Fibroblast of lung (primary cell): ENCODE measurements at regions not wholly inside any gene's neighbourhood (a gene's known extent, or its start where the extent isn't known, plus 50 kb on each side); places are given as distances from the start of the nearest gene placed in this dataset.

ENCODE experiments used
- DNase-seq, 2 donors: peaks; one replicate each; pipeline versions ENCODE4 v3.0.0 to v3.0.0-alpha.2; 2010; ENCODE audit warnings: low read depth in 2 of 2
- H2AFZ ChIP-seq: 2 replicates; pipeline ENCODE4 v1.5.1; 2012; ENCODE audit warnings: low read length, control low read depth, inconsistent platforms
- H3K27ac ChIP-seq: 2 replicates; pipeline ENCODE4 v1.5.1; 2011; ENCODE audit warnings: low read length, control low read depth; ENCODE audit not compliant: insufficient read depth
- H3K27me3 ChIP-seq: 2 replicates; pipeline ENCODE4 v1.5.1; 2011; ENCODE audit warnings: mild to moderate bottlenecking, low read length; ENCODE audit not compliant: control insufficient read depth, insufficient read depth
- H3K36me3 ChIP-seq: 2 replicates; pipeline ENCODE4 v1.5.1; 2011; ENCODE audit warnings: low read length; ENCODE audit not compliant: control insufficient read depth, insufficient read depth
- H3K4me1 ChIP-seq: 2 replicates; pipeline ENCODE4 v1.5.1; 2011; ENCODE audit warnings: low read length; ENCODE audit not compliant: control insufficient read depth, insufficient read depth; ENCODE audit errors: extremely low read depth
- H3K4me2 ChIP-seq: 2 replicates; pipeline ENCODE4 v1.5.1; 2011; ENCODE audit warnings: low read length, control low read depth; ENCODE audit not compliant: insufficient read depth; ENCODE audit errors: extremely low read depth
- H3K4me3 ChIP-seq, 4 experiments: fragments of 200-600 bp in 1 of 4; sonication (generic) in 1 of 4; replicated peaks in 1 of 4; 2 replicates each; pipeline ENCODE4 v1.5.1; 2011 to 2016; ENCODE audit warnings: low read length in 4 of 4, low read depth in 3 of 4, mild to moderate bottlenecking in 3 of 4, control low read depth in 2 of 4, inconsistent platforms in 1 of 4, mixed read lengths in 1 of 4; ENCODE audit not compliant: insufficient read depth in 1 of 4; ENCODE audit errors: control extremely low read depth in 1 of 4
- H3K79me2 ChIP-seq: 2 replicates; pipeline ENCODE4 v1.5.1; 2012; ENCODE audit warnings: mild to moderate bottlenecking, low read length, inconsistent platforms; ENCODE audit not compliant: control insufficient read depth, insufficient read depth
- H3K9ac ChIP-seq: 2 replicates; pipeline ENCODE4 v1.5.1; 2011; ENCODE audit warnings: mild to moderate bottlenecking, low read length, control low read depth; ENCODE audit not compliant: insufficient read depth
- H3K9me3 ChIP-seq: 2 replicates; pipeline ENCODE4 v1.5.1; 2012; ENCODE audit warnings: low read depth, low read length; ENCODE audit not compliant: control insufficient read depth, insufficient read depth
- H4K20me1 ChIP-seq: 2 replicates; pipeline ENCODE4 v1.5.1; 2011; ENCODE audit warnings: low read length; ENCODE audit not compliant: control insufficient read depth, insufficient read depth; ENCODE audit errors: extremely low read depth
- CTCF ChIP-seq, 2 donors: IDR thresholded peaks in 1 of 2; conservative IDR thresholded peaks in 1 of 2; 1 replicate in 1 of 2; 2 replicates in 1 of 2; pipeline ENCODE4 v1.5.1; 2011 to 2012; ENCODE audit warnings: low read length in 2 of 2, control low read depth in 1 of 2, inconsistent platforms in 1 of 2, low read depth in 1 of 2, mild to moderate bottlenecking in 1 of 2
- EZH2 ChIP-seq: IDR thresholded peaks from 2 replicates; pipeline ENCODE4 v1.5.1; 2012; ENCODE audit warnings: low read length, control low read depth, mild to moderate bottlenecking; ENCODE audit errors: missing control alignments

DNA sequence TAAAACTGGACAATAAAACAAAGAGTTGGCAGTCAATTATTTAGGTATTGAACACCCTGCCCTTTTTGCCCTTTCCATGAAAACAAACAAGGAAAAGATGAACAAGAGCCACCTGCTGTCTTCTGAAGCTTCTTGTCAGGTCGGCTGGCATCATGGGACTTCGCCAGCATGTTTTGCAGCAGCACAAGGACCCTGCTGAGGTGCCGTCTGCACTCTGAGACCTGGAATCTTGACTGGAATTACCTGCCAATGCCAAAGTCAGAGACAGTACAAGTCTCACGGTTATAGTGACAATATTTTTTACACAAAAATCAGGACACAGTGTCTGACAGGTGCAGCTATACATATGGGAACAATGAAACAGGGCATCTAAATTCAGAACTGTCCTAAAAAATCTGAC, 284.5 kb downstream of the GASK1B start:
- no peaks in the 10 kb centered on the region for H3K36me3 ChIP-seq
- no peak overlapping the region for H3K4me3 ChIP-seq
- H3K4me1 ChIP-seq: no peaks in the 10 kb centered on the region
- no peak overlapping the region for H3K4me2 ChIP-seq
- H3K27ac ChIP-seq: no peak overlapping the region
- no peaks in the 10 kb centered on the region for H3K79me2 ChIP-seq
- no peaks in the 10 kb centered on the region for H3K27me3 ChIP-seq
- no peaks in the 10 kb centered on the region for H4K20me1 ChIP-seq
- H2AFZ ChIP-seq: no peak overlapping the region
- DNase-seq: no peak
- no peak overlapping the region for H3K9ac ChIP-seq
- no peaks in the 10 kb centered on the region for H3K9me3 ChIP-seq
- TF ChIP-seq EZH2 (no peak), CTCF (conservative IDR thresholded peaks at IDR 0.05 in 1 of 2, IDR thresholded peaks at IDR 0.05 in 1 of 2; ENCODE audit: low read depth in 1 of 2, low read length in 2 of 2) (no peak)

GRCh38 chr4:157887316-157887715, 285.5 kb downstream of the GASK1B start:
- Histone ChIP-seq H3K9ac (no peak overlapping the region), H3K36me3 (no peaks in the 10 kb centered on the region), H3K4me2 (no peak overlapping the region), H4K20me1 (no peaks in the 10 kb centered on the region), H3K4me3 (no peak overlapping the region), H3K27ac (no peak overlapping the region), H3K9me3 (no peaks in the 10 kb centered on the region), H3K4me1 (no peaks in the 10 kb centered on the region), H3K79me2 (no peaks in the 10 kb centered on the region), H2AFZ (no peak overlapping the region), H3K27me3 (no peaks in the 10 kb centered on the region)
- DNase-seq: no peak
- TF ChIP-seq EZH2: no peak
- no peak for TF ChIP-seq CTCF (conservative IDR thresholded peaks at IDR 0.05 in 1 of 2, IDR thresholded peaks at IDR 0.05 in 1 of 2; ENCODE audit: low read depth in 1 of 2, low read length in 2 of 2)

DNA sequence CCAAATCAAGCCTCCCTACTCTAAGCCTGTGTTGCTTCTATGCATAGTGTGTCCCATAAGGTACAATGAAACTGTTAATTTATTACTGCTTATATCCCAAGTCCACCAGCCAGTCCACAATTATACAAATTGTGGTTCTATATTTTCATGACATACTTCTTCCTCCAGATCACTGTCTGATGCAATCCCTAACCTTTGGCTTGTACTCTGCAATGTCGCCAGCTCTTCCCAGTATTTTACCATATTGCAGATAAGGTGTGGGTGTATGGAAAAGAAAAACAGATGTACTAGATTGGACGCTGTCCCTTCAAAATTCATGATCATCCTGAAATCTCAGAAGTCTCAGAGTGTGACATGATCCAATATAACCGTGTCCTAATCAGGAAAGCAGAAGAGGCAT, 286.2 kb downstream of the GASK1B start:
- Histone ChIP-seq H3K79me2 (no peaks in the 10 kb centered on the region), H3K27me3 (no peaks in the 10 kb centered on the region), H3K4me2 (no peak overlapping the region), H2AFZ (no peak overlapping the region), H4K20me1 (no peaks in the 10 kb centered on the region), H3K4me3 (no peak overlapping the region), H3K4me1 (no peaks in the 10 kb centered on the region), H3K9ac (no peak overlapping the region), H3K27ac (no peak overlapping the region), H3K9me3 (no peaks in the 10 kb centered on the region), H3K36me3 (no peaks in the 10 kb centered on the region)
- TF ChIP-seq EZH2: no peak
- TF ChIP-seq CTCF (conservative IDR thresholded peaks at IDR 0.05 in 1 of 2, IDR thresholded peaks at IDR 0.05 in 1 of 2; ENCODE audit: low read depth in 1 of 2, low read length in 2 of 2): no peak
- no peak for DNase-seq
